AG09319 (cell line): ENCODE measurements at regions not wholly inside any gene's neighbourhood (a gene's known extent, or its start where the extent isn't known, plus 50 kb on each side); places are given as distances from the start of the nearest gene placed in this dataset.

Source experiments
- DNase-seq: peaks from one replicate; pipeline ENCODE4 v3.0.0-alpha.2; 2010; ENCODE audit warnings: low read depth; ENCODE audit errors: extremely low read depth
- TF ChIP-seq, protein P1 (sequence below): IDR thresholded peaks from 2 replicates; pipeline ENCODE4 v1.5.1; 2011; ENCODE audit warnings: low read depth, mild to moderate bottlenecking, inconsistent platforms, low read length, moderate library complexity

GRCh38 chr13:107069108-107069776 is 501.3 kb upstream of the ARGLU1 start:
- DNase-seq, result no peak

DNA sequence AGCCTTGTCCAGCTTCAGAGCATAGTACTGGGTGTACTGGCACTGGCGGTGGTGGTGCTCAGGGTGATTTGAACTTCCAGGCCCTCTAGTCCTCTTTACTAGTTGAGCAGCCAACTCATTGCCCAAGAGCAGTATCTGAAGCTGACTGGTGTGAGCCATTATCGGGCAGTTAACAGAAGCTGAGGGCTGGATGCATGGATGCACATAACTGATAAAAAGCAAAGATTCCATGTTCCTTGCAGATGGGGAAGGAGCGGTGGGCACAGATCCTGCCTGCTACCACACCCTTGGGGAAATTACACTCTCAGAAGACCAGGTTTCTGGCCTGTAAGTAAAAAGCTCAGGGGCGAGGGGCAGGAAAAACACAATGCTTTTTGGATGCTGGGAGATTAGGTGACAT is 499.4 kb upstream of the ARGLU1 start:
- TF ChIP-seq, protein P1, sequence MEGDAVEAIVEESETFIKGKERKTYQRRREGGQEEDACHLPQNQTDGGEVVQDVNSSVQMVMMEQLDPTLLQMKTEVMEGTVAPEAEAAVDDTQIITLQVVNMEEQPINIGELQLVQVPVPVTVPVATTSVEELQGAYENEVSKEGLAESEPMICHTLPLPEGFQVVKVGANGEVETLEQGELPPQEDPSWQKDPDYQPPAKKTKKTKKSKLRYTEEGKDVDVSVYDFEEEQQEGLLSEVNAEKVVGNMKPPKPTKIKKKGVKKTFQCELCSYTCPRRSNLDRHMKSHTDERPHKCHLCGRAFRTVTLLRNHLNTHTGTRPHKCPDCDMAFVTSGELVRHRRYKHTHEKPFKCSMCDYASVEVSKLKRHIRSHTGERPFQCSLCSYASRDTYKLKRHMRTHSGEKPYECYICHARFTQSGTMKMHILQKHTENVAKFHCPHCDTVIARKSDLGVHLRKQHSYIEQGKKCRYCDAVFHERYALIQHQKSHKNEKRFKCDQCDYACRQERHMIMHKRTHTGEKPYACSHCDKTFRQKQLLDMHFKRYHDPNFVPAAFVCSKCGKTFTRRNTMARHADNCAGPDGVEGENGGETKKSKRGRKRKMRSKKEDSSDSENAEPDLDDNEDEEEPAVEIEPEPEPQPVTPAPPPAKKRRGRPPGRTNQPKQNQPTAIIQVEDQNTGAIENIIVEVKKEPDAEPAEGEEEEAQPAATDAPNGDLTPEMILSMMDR, result no peak
- DNase-seq, result no peak

More at GRCh38 chr13:107069108-107069776, 501.3 kb upstream of the ARGLU1 start:
- TF ChIP-seq, protein P1, result no peak

DNA sequence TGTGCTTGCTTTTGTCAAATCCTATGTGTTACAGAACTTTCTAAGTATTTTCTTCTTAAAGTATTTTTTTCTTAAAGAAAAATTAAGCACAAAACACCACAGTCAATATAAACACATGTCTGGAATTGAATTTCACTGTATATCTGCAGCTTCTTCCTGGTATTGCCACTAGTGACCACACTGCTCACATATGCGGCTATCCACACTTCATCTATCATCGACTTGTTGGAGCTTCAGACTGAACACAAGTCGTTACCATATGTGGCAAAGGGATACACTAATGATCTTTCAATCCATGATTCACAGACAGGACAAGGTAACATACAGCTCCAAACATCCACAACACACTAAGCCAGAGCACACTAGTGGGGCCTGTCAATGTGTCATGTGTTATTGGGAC is 498.4 kb upstream of the ARGLU1 start:
- DNase-seq, result no peak
- TF ChIP-seq, protein P1, result no peak

DNA sequence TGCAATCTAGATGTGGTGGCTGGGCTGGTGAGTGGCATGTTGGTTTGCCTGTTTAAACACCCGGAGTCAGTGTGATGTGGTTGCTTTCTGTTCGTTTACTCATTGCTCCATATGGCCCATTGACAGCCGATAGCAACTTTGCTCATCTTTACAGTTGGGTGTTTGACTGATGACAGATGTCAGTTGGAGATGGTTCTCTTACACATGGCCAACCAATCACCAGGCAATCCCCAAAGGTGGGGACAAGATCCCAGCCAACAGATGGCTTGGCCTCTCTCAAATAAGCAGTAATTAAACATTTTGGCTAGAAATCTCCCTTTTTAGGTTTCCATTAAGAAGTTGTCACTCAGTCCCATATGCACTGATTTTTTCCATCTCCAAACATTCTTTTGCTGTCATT is 497.1 kb upstream of the ARGLU1 start:
- no peak for DNase-seq
- TF ChIP-seq, protein P1, result no peak

GRCh38 chr13:107057028-107057631 is 489.2 kb upstream of the ARGLU1 start:
- TF ChIP-seq, protein P1, result no peak
- DNase-seq, result no peak

DNA sequence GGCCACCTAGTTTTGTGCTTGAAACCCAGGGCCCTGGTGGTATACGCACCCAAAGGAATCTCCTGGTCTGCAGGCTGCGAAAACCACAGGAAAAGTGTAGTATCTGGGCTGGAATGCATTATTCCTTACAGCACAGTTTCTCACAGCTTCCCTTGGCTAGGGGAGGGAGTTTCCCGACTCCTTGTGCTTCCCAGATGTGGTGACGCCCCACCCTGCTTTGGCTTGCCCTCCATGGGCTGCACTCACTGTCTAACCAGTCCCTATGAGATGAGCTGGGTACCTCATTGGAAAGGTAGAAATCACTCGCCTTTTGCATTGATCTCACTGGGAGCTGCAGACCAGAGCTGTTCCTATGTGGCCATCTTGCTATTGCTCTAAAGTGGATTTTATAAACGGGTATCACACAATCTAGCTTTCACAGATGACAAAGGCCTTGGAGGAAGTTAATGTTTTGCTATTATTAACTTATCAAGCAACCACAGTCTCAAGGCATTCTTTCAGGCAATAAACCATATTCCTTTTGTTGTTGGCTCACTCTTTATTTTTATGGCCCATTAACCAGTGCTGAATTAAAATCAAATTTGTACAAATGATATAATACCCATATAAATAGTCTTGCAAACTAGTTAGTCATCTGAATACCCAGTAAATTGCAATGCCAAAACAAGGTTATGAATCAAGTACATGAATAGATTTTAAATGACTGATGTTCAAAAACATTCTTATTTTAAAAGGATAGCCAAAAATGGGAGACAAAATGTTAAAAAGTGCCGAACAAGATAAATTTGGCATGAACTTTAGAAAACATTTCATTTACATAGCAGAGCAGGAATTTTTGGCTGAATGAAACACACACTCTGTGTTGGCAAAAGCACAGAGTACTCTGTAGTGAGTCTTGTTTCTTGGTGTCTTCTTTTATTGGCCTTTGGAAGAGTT is 475.4 kb upstream of the ARGLU1 start:
- TF ChIP-seq, protein P1, result no peak

GRCh38 chr13:107035778-107036177 is 467.8 kb upstream of the ARGLU1 start:
- no peak for DNase-seq
- TF ChIP-seq, protein P1, result no peak

More for the DNA sequence above, 475.4 kb upstream of the ARGLU1 start:
- no peak for DNase-seq
